DOHH2 (cell line): ENCODE measurements at regions not wholly inside any gene's neighbourhood (a gene's known extent, or its start where the extent isn't known, plus 50 kb on each side); places are given as distances from the start of the nearest gene placed in this dataset.

ENCODE experiments used
- H3F3A ChIP-seq: fragments of 200-600 bp; sonication (generic), shearing (Covaris generic); 2 replicates; pipeline ENCODE4 v1.6.0; 2016; ENCODE audit warnings: antibody characterized with exemption, mild to moderate bottlenecking; ENCODE audit not compliant: control insufficient read depth, insufficient read depth
- H3K27ac ChIP-seq: fragments of 200-600 bp; sonication (generic); 2 replicates; pipeline ENCODE4 v1.5.1; 2014; ENCODE audit warnings: low read depth, mild to moderate bottlenecking, low read length, moderate library complexity
- H3K27me3 ChIP-seq: fragments of 200-600 bp; sonication (generic); 2 replicates; pipeline ENCODE4 v1.6.1; 2014; ENCODE audit warnings: mild to moderate bottlenecking, low read length, mixed read lengths; ENCODE audit not compliant: control insufficient read depth
- H3K36me3 ChIP-seq: fragments of 200-600 bp; sonication (generic); 2 replicates; pipeline ENCODE4 v1.6.1; 2014; ENCODE audit warnings: mild to moderate bottlenecking, low read length, moderate library complexity, mixed read lengths; ENCODE audit not compliant: control insufficient read depth
- H3K4me1 ChIP-seq: fragments of 200-600 bp; sonication (generic); 2 replicates; pipeline ENCODE4 v1.6.1; 2014; ENCODE audit warnings: mild to moderate bottlenecking, low read length, mixed read lengths; ENCODE audit not compliant: control insufficient read depth
- H3K4me2 ChIP-seq: fragments of 200-600 bp; sonication (generic); 2 replicates; pipeline ENCODE4 v1.6.0; 2014; ENCODE audit warnings: mild to moderate bottlenecking, low read length, moderate library complexity
- H3K4me3 ChIP-seq: fragments of 200-600 bp; sonication (generic); 2 replicates; pipeline ENCODE4 v1.5.1; 2014; ENCODE audit warnings: mild to moderate bottlenecking, low read length, mixed read lengths
- H3K79me2 ChIP-seq: fragments of 200-600 bp; sonication (generic); 2 replicates; pipeline ENCODE4 v1.6.1; 2014; ENCODE audit warnings: mild to moderate bottlenecking, low read length, mixed read lengths; ENCODE audit not compliant: control insufficient read depth
- H3K9me2 ChIP-seq: fragments of 200-600 bp; sonication (generic); replicated peaks from 2 replicates; pipeline ENCODE4 v1.6.1; 2014; ENCODE audit warnings: mild to moderate bottlenecking, low read length, mixed read lengths; ENCODE audit not compliant: control insufficient read depth
- H3K9me3 ChIP-seq: fragments of 200-600 bp; sonication (generic); 2 replicates; pipeline ENCODE4 v1.6.1; 2014; ENCODE audit warnings: antibody characterized with exemption, low read length, mixed read lengths; ENCODE audit not compliant: control insufficient read depth, insufficient read depth
- H4K20me1 ChIP-seq: fragments of 200-600 bp; sonication (generic); 2 replicates; pipeline ENCODE4 v1.6.0; 2014; ENCODE audit warnings: low read depth, mild to moderate bottlenecking, antibody characterized with exemption, low read length, moderate library complexity; ENCODE audit not compliant: control insufficient read depth, insufficient read depth
- CTCF ChIP-seq: fragments of 200-600 bp; sonication (generic); IDR thresholded peaks from one replicate; pipeline ENCODE4 v1.5.1; 2014; ENCODE audit warnings: antibody characterized with exemption, mild to moderate bottlenecking, low read depth, low read length; ENCODE audit not compliant: poor library complexity, severe bottlenecking
- EZH2phosphoT487 ChIP-seq: fragments of 200-600 bp; sonication (generic); IDR thresholded peaks from 2 replicates; pipeline ENCODE4 v1.6.1; 2017; ENCODE audit warnings: borderline replicate concordance, mild to moderate bottlenecking, antibody characterized with exemption, low read length, moderate library complexity, mixed read lengths

GRCh38 chr4:176448761-176449160 lies 129.0 kb downstream of the SPCS3 start:
- H3K79me2 ChIP-seq, result no peaks in the 10 kb centered on the region
- no peak overlapping the region for H3K4me2 ChIP-seq
- H3K9me2 ChIP-seq, result no peaks in the 10 kb centered on the region
- H4K20me1 ChIP-seq, result no peaks in the 10 kb centered on the region
- no peak overlapping the region for H3K4me3 ChIP-seq
- H3K27ac ChIP-seq, result no peak overlapping the region
- TF ChIP-seq CTCF, result no peak
- no peak for TF ChIP-seq EZH2phosphoT487
- no peaks in the 10 kb centered on the region for H3K9me3 ChIP-seq
- H3K27me3 ChIP-seq, result peaks cover 3% of the 10 kb centered on the region; the same call in 1 of the 2 replicates
- H3K4me1 ChIP-seq, result no peaks in the 10 kb centered on the region
- no peaks in the 10 kb centered on the region for H3K36me3 ChIP-seq
- no peaks in the 10 kb centered on the region for H3F3A ChIP-seq

GRCh38 chr4:176451443-176451842 lies 131.7 kb downstream of the SPCS3 start:
- Histone ChIP-seq H3K27ac (no peak overlapping the region), H3K27me3 (no peaks in the 10 kb centered on the region; the same call in 1 of the 2 replicates), H3K4me1 (no peaks in the 10 kb centered on the region), H3K9me3 (no peaks in the 10 kb centered on the region), H3K36me3 (no peaks in the 10 kb centered on the region), H3K79me2 (no peaks in the 10 kb centered on the region), H3K4me2 (no peak overlapping the region), H3K9me2 (no peaks in the 10 kb centered on the region), H4K20me1 (no peaks in the 10 kb centered on the region), H3K4me3 (no peak overlapping the region), H3F3A (no peaks in the 10 kb centered on the region)
- TF ChIP-seq EZH2phosphoT487, result no peak
- no peak for TF ChIP-seq CTCF

GRCh38 chr4:176453079-176453478 lies 133.3 kb downstream of the SPCS3 start:
- no peaks in the 10 kb centered on the region for H3K9me2 ChIP-seq
- no peaks in the 10 kb centered on the region for H3K36me3 ChIP-seq
- no peak overlapping the region for H3K4me2 ChIP-seq
- no peak overlapping the region for H3K4me3 ChIP-seq
- H3K79me2 ChIP-seq, result no peaks in the 10 kb centered on the region
- H3K4me1 ChIP-seq, result no peaks in the 10 kb centered on the region
- no peak for TF ChIP-seq EZH2phosphoT487
- TF ChIP-seq CTCF, result no peak
- H3K9me3 ChIP-seq, result no peaks in the 10 kb centered on the region
- no peak overlapping the region for H3K27ac ChIP-seq
- no peaks in the 10 kb centered on the region for H4K20me1 ChIP-seq
- H3F3A ChIP-seq, result no peaks in the 10 kb centered on the region
- H3K27me3 ChIP-seq, result no peaks in the 10 kb centered on the region; the same call in 1 of the 2 replicates

- Histone ChIP-seq H3K4me3 (no peak overlapping the region), H3K4me2 (no peak overlapping the region), H3K9me2 (no peaks in the 10 kb centered on the region), H3K27me3 (no peaks in the 10 kb centered on the region; the same call in 1 of the 2 replicates), H3K79me2 (no peaks in the 10 kb centered on the region), H3K27ac (no peak overlapping the region), H3K4me1 (no peaks in the 10 kb centered on the region), H4K20me1 (no peaks in the 10 kb centered on the region), H3K36me3 (no peaks in the 10 kb centered on the region), H3F3A (no peaks in the 10 kb centered on the region), H3K9me3 (no peaks in the 10 kb centered on the region)
- TF ChIP-seq CTCF, result no peak
- TF ChIP-seq EZH2phosphoT487, result no peak
Observed at GRCh38 chr4:176453658-176454057, 133.9 kb downstream of the SPCS3 start.
